Choroid plexus epithelial cell (primary cell): ENCODE measurements at regions not wholly inside any gene's neighbourhood (a gene's known extent, or its start where the extent isn't known, plus 50 kb on each side); places are given as distances from the start of the nearest gene placed in this dataset.
"Not testable (repeated sequence)": the region's sequence is repeated elsewhere in the genome, so short reads cannot be mapped to it uniquely, and the experiment has no call there.

Experiments used
- DNase-seq: peaks from one replicate; pipeline ENCODE4 v3.0.0-alpha.2; 2010; ENCODE audit warnings: low read depth
- H3K4me3 ChIP-seq: 2 replicates; pipeline ENCODE4 v1.5.1; 2011; ENCODE audit warnings: low read depth, mild to moderate bottlenecking, control low read depth, low read length, moderate library complexity
- CTCF ChIP-seq: conservative IDR thresholded peaks from 2 replicates; pipeline ENCODE4 v1.5.1; 2011; ENCODE audit warnings: low read depth, mild to moderate bottlenecking, control low read depth, inconsistent platforms, low read length, moderate library complexity

- no peak for DNase-seq
- no peak overlapping the region for H3K4me3 ChIP-seq
- no peak for TF ChIP-seq CTCF
Measured at GRCh38 chr7:137120690-137121089, 222.8 kb downstream of the PTN start.

GRCh38 chr7:137110535-137110934 is 233.0 kb downstream of the PTN start:
- DNase-seq, result peak; percentile 61

GRCh38 chr7:137110091-137110509 is 233.4 kb downstream of the PTN start:
- peak; percentile 62 for DNase-seq
- no peak overlapping the region for H3K4me3 ChIP-seq
- peak; percentile 19 for TF ChIP-seq CTCF

More at GRCh38 chr7:137110535-137110934, 233.0 kb downstream of the PTN start:
- no peak for TF ChIP-seq CTCF
- H3K4me3 ChIP-seq, result no peak overlapping the region

GRCh38 chr7:137107802-137108201 is 235.7 kb downstream of the PTN start:
- not testable (repeated sequence) for H3K4me3 ChIP-seq, DNase-seq

- DNase-seq, result peak; percentile 70
- H3K4me3 ChIP-seq, result not testable (repeated sequence)
Measured at GRCh38 chr7:137103526-137103925, 235.1 kb downstream of the CHRM2 start.

GRCh38 chr7:137097111-137097510 is 228.7 kb downstream of the CHRM2 start:
- no peak overlapping the region for H3K4me3 ChIP-seq
- DNase-seq, result peak; percentile 38
- TF ChIP-seq CTCF, result no peak

- TF ChIP-seq CTCF, result no peak
- H3K4me3 ChIP-seq, result no peak overlapping the region
- no peak for DNase-seq
Measured at GRCh38 chr7:137096607-137097006, 228.2 kb downstream of the CHRM2 start.

- no peak overlapping the region for H3K4me3 ChIP-seq
- DNase-seq, result no peak
- TF ChIP-seq CTCF, result no peak
Measured at GRCh38 chr7:137093198-137093597, 224.7 kb downstream of the CHRM2 start.
